D721Med (cell line): ENCODE measurements at regions not wholly inside any gene's neighbourhood (a gene's known extent, or its start where the extent isn't known, plus 50 kb on each side); places are given as distances from the start of the nearest gene placed in this dataset.
"Not testable (repeated sequence)": the region's sequence is repeated elsewhere in the genome, so short reads cannot be mapped to it uniquely, and the experiment has no call there.

ENCODE experiments used
- DNase-seq: peaks from one replicate; pipeline ENCODE4 v3.0.0; 2011; ENCODE audit warnings: low spot score; ENCODE audit not compliant: insufficient read length
- FAIRE-seq: peaks from 2 replicates; lab custom pipeline; 2011; peaks lifted over from hg19 to GRCh38; lab: Jason Lieb, UNC
- CTCF ChIP-seq: IDR thresholded peaks from 2 replicates; pipeline ENCODE4 v1.5.1; 2012; ENCODE audit warnings: mild to moderate bottlenecking, control low read depth; ENCODE audit not compliant: insufficient read depth; ENCODE audit errors: missing control alignments

- FAIRE-seq, result no peak
- TF ChIP-seq CTCF, result no peak
- no peak for DNase-seq
These were observed 211.0 kb upstream of the POGK start for GRCh38 chr1:166628259-166628658.

- TF ChIP-seq CTCF, result no peak
- FAIRE-seq (no peak), DNase-seq (no peak)
These were observed 209.3 kb upstream of the POGK start for GRCh38 chr1:166629946-166630345.

- no peak for TF ChIP-seq CTCF
- DNase-seq (no peak), FAIRE-seq (no peak)
These were observed 208.9 kb upstream of the POGK start for GRCh38 chr1:166630369-166630768.

- no peak for TF ChIP-seq CTCF
- DNase-seq, result no peak
- no peak for FAIRE-seq
These were observed 201.1 kb upstream of the POGK start for GRCh38 chr1:166638137-166638536.

GRCh38 chr1:166657228-166657627, 182.0 kb upstream of the POGK start:
- DNase-seq, FAIRE-seq: not testable (repeated sequence)

- FAIRE-seq, result not testable (repeated sequence)
These were observed 172.5 kb upstream of the POGK start for GRCh38 chr1:166666790-166667189.

GRCh38 chr1:166667600-166667999, 171.7 kb upstream of the POGK start:
- not testable (repeated sequence) for FAIRE-seq, DNase-seq

More at GRCh38 chr1:166666790-166667189, 172.5 kb upstream of the POGK start:
- not testable (repeated sequence) for DNase-seq

- no peak for TF ChIP-seq CTCF
- peak; percentile 85 for FAIRE-seq
These were observed 167.6 kb upstream of the POGK start for GRCh38 chr1:166671627-166672026.

GRCh38 chr1:166673722-166674121, 165.6 kb upstream of the POGK start:
- no peak for TF ChIP-seq CTCF
- DNase-seq (no peak), FAIRE-seq (no peak)

More at GRCh38 chr1:166671627-166672026, 167.6 kb upstream of the POGK start:
- no peak for DNase-seq
